ENCODE measurements at regions not wholly inside any gene's neighbourhood (a gene's known extent, or its start where the extent isn't known, plus 50 kb on each side); places are given as distances from the start of the nearest gene placed in this dataset.

GRCh38 chr1:195030793-195031192 lies 1577.4 kb downstream of the KCNT2 start:
- H3K9ac ChIP-seq (ENCODE audit: low read depth in 1 of 3, low read length in 3 of 3) = no peak overlapping the region
- no peak overlapping the region for H3K4me3 ChIP-seq (ENCODE audit: low read length in 3 of 3)
- H3K27me3 ChIP-seq (ENCODE audit: control insufficient read depth in 3 of 3, insufficient read depth in 3 of 3, low read length in 3 of 3) = no peaks in the 10 kb centered on the region
- no peaks in the 10 kb centered on the region for H3K9me3 ChIP-seq (ENCODE audit: control insufficient read depth in 3 of 3, low read length in 3 of 3)
- H3K36me3 ChIP-seq (ENCODE audit: control insufficient read depth in 3 of 3, insufficient read depth in 3 of 3, low read length in 3 of 3) = no peaks in the 10 kb centered on the region
- no peaks in the 10 kb centered on the region for H3K4me1 ChIP-seq (ENCODE audit: control insufficient read depth in 3 of 3, insufficient read depth in 3 of 3, low read length in 3 of 3)
- H3K27ac ChIP-seq (ENCODE audit: low read depth, low read length) = no peak overlapping the region

GRCh38 chr1:195026792-195027191 lies 1581.4 kb downstream of the KCNT2 start:
- Histone ChIP-seq H3K4me3 (ENCODE audit: low read length in 3 of 3) (no peak overlapping the region), H3K9me3 (ENCODE audit: control insufficient read depth in 3 of 3, low read length in 3 of 3) (no peaks in the 10 kb centered on the region), H3K9ac (ENCODE audit: low read depth in 1 of 3, low read length in 3 of 3) (no peak overlapping the region), H3K27ac (ENCODE audit: low read depth, low read length) (no peak overlapping the region), H3K36me3 (ENCODE audit: control insufficient read depth in 3 of 3, insufficient read depth in 3 of 3, low read length in 3 of 3) (no peaks in the 10 kb centered on the region), H3K4me1 (ENCODE audit: control insufficient read depth in 3 of 3, insufficient read depth in 3 of 3, low read length in 3 of 3) (no peaks in the 10 kb centered on the region), H3K27me3 (ENCODE audit: control insufficient read depth in 3 of 3, insufficient read depth in 3 of 3, low read length in 3 of 3) (no peaks in the 10 kb centered on the region)

- H3K9me3 ChIP-seq (ENCODE audit: control insufficient read depth in 3 of 3, low read length in 3 of 3) = no peaks in the 10 kb centered on the region
- H3K9ac ChIP-seq (ENCODE audit: low read depth in 1 of 3, low read length in 3 of 3) = no peak overlapping the region
- no peak overlapping the region for H3K27ac ChIP-seq (ENCODE audit: low read depth, low read length)
- no peaks in the 10 kb centered on the region for H3K27me3 ChIP-seq (ENCODE audit: control insufficient read depth in 3 of 3, insufficient read depth in 3 of 3, low read length in 3 of 3)
- H3K4me1 ChIP-seq (ENCODE audit: control insufficient read depth in 3 of 3, insufficient read depth in 3 of 3, low read length in 3 of 3) = no peaks in the 10 kb centered on the region
- no peaks in the 10 kb centered on the region for H3K36me3 ChIP-seq (ENCODE audit: control insufficient read depth in 3 of 3, insufficient read depth in 3 of 3, low read length in 3 of 3)
- H3K4me3 ChIP-seq (ENCODE audit: low read length in 3 of 3) = no peak overlapping the region
These were observed 1588.9 kb downstream of the KCNT2 start for GRCh38 chr1:195019385-195019784.

GRCh38 chr1:195012995-195013394 lies 1595.2 kb downstream of the KCNT2 start:
- H3K4me3 ChIP-seq (ENCODE audit: low read length in 3 of 3) = no peak overlapping the region

GRCh38 chr1:195005338-195005737 lies 1602.9 kb downstream of the KCNT2 start:
- Histone ChIP-seq H3K36me3 (ENCODE audit: control insufficient read depth in 3 of 3, insufficient read depth in 3 of 3, low read length in 3 of 3) (no peaks in the 10 kb centered on the region), H3K9me3 (ENCODE audit: control insufficient read depth in 3 of 3, low read length in 3 of 3) (no peaks in the 10 kb centered on the region), H3K4me1 (ENCODE audit: control insufficient read depth in 3 of 3, insufficient read depth in 3 of 3, low read length in 3 of 3) (no peaks in the 10 kb centered on the region), H3K9ac (ENCODE audit: low read depth in 1 of 3, low read length in 3 of 3) (no peak overlapping the region), H3K27ac (ENCODE audit: low read depth, low read length) (no peak overlapping the region), H3K4me3 (ENCODE audit: low read length in 3 of 3) (no peak overlapping the region), H3K27me3 (ENCODE audit: control insufficient read depth in 3 of 3, insufficient read depth in 3 of 3, low read length in 3 of 3) (no peaks in the 10 kb centered on the region)

More at GRCh38 chr1:195012995-195013394, 1595.2 kb downstream of the KCNT2 start:
- Histone ChIP-seq H3K4me1 (ENCODE audit: control insufficient read depth in 3 of 3, insufficient read depth in 3 of 3, low read length in 3 of 3) (no peaks in the 10 kb centered on the region), H3K36me3 (ENCODE audit: control insufficient read depth in 3 of 3, insufficient read depth in 3 of 3, low read length in 3 of 3) (no peaks in the 10 kb centered on the region), H3K9ac (ENCODE audit: low read depth in 1 of 3, low read length in 3 of 3) (no peak overlapping the region), H3K27ac (ENCODE audit: low read depth, low read length) (no peak overlapping the region), H3K27me3 (ENCODE audit: control insufficient read depth in 3 of 3, insufficient read depth in 3 of 3, low read length in 3 of 3) (no peaks in the 10 kb centered on the region), H3K9me3 (ENCODE audit: control insufficient read depth in 3 of 3, low read length in 3 of 3) (no peaks in the 10 kb centered on the region)

- Histone ChIP-seq H3K4me3 (ENCODE audit: low read length in 3 of 3) (no peak overlapping the region), H3K9ac (ENCODE audit: low read depth in 1 of 3, low read length in 3 of 3) (no peak overlapping the region), H3K4me1 (ENCODE audit: control insufficient read depth in 3 of 3, insufficient read depth in 3 of 3, low read length in 3 of 3) (no peaks in the 10 kb centered on the region), H3K36me3 (ENCODE audit: control insufficient read depth in 3 of 3, insufficient read depth in 3 of 3, low read length in 3 of 3) (no peaks in the 10 kb centered on the region), H3K27me3 (ENCODE audit: control insufficient read depth in 3 of 3, insufficient read depth in 3 of 3, low read length in 3 of 3) (no peaks in the 10 kb centered on the region), H3K9me3 (ENCODE audit: control insufficient read depth in 3 of 3, low read length in 3 of 3) (no peaks in the 10 kb centered on the region), H3K27ac (ENCODE audit: low read depth, low read length) (no peak overlapping the region)
These were observed 1617.8 kb downstream of the KCNT2 start for GRCh38 chr1:194990483-194990882.

- Histone ChIP-seq H3K4me1 (ENCODE audit: control insufficient read depth in 3 of 3, insufficient read depth in 3 of 3, low read length in 3 of 3) (no peaks in the 10 kb centered on the region), H3K9me3 (ENCODE audit: control insufficient read depth in 3 of 3, low read length in 3 of 3) (no peaks in the 10 kb centered on the region), H3K27ac (ENCODE audit: low read depth, low read length) (no peak overlapping the region), H3K4me3 (ENCODE audit: low read length in 3 of 3) (no peak overlapping the region), H3K27me3 (ENCODE audit: control insufficient read depth in 3 of 3, insufficient read depth in 3 of 3, low read length in 3 of 3) (no peaks in the 10 kb centered on the region), H3K9ac (ENCODE audit: low read depth in 1 of 3, low read length in 3 of 3) (no peak overlapping the region), H3K36me3 (ENCODE audit: control insufficient read depth in 3 of 3, insufficient read depth in 3 of 3, low read length in 3 of 3) (no peaks in the 10 kb centered on the region)
These were observed 1632.3 kb downstream of the KCNT2 start for GRCh38 chr1:194975913-194976312.

- Histone ChIP-seq H3K36me3 (ENCODE audit: control insufficient read depth in 3 of 3, insufficient read depth in 3 of 3, low read length in 3 of 3) (no peaks in the 10 kb centered on the region), H3K4me3 (ENCODE audit: low read length in 3 of 3) (no peak overlapping the region), H3K9ac (ENCODE audit: low read depth in 1 of 3, low read length in 3 of 3) (no peak overlapping the region), H3K4me1 (ENCODE audit: control insufficient read depth in 3 of 3, insufficient read depth in 3 of 3, low read length in 3 of 3) (no peaks in the 10 kb centered on the region), H3K27ac (ENCODE audit: low read depth, low read length) (no peak overlapping the region), H3K9me3 (ENCODE audit: control insufficient read depth in 3 of 3, low read length in 3 of 3) (no peaks in the 10 kb centered on the region), H3K27me3 (ENCODE audit: control insufficient read depth in 3 of 3, insufficient read depth in 3 of 3, low read length in 3 of 3) (no peaks in the 10 kb centered on the region)
These were observed 1639.3 kb downstream of the KCNT2 start for GRCh38 chr1:194968916-194969315.

- no peaks in the 10 kb centered on the region for H3K36me3 ChIP-seq (ENCODE audit: control insufficient read depth in 3 of 3, insufficient read depth in 3 of 3, low read length in 3 of 3)
- no peak overlapping the region for H3K9ac ChIP-seq (ENCODE audit: low read depth in 1 of 3, low read length in 3 of 3)
- H3K9me3 ChIP-seq (ENCODE audit: control insufficient read depth in 3 of 3, low read length in 3 of 3) = no peaks in the 10 kb centered on the region
- no peaks in the 10 kb centered on the region for H3K27me3 ChIP-seq (ENCODE audit: control insufficient read depth in 3 of 3, insufficient read depth in 3 of 3, low read length in 3 of 3)
- no peaks in the 10 kb centered on the region for H3K4me1 ChIP-seq (ENCODE audit: control insufficient read depth in 3 of 3, insufficient read depth in 3 of 3, low read length in 3 of 3)
- H3K4me3 ChIP-seq (ENCODE audit: low read length in 3 of 3) = no peak overlapping the region
- no peak overlapping the region for H3K27ac ChIP-seq (ENCODE audit: low read depth, low read length)
These were observed 1648.4 kb downstream of the KCNT2 start for GRCh38 chr1:194959795-194960194.

- Histone ChIP-seq H3K9ac (ENCODE audit: low read depth in 1 of 3, low read length in 3 of 3) (no peak overlapping the region), H3K27me3 (ENCODE audit: control insufficient read depth in 3 of 3, insufficient read depth in 3 of 3, low read length in 3 of 3) (no peaks in the 10 kb centered on the region), H3K36me3 (ENCODE audit: control insufficient read depth in 3 of 3, insufficient read depth in 3 of 3, low read length in 3 of 3) (no peaks in the 10 kb centered on the region), H3K9me3 (ENCODE audit: control insufficient read depth in 3 of 3, low read length in 3 of 3) (no peaks in the 10 kb centered on the region), H3K27ac (ENCODE audit: low read depth, low read length) (no peak overlapping the region), H3K4me1 (ENCODE audit: control insufficient read depth in 3 of 3, insufficient read depth in 3 of 3, low read length in 3 of 3) (no peaks in the 10 kb centered on the region), H3K4me3 (ENCODE audit: low read length in 3 of 3) (no peak overlapping the region)
These were observed 1656.1 kb downstream of the KCNT2 start for GRCh38 chr1:194952171-194952570.

GRCh38 chr1:194950584-194950983 lies 1657.7 kb downstream of the KCNT2 start:
- Histone ChIP-seq H3K36me3 (ENCODE audit: control insufficient read depth in 3 of 3, insufficient read depth in 3 of 3, low read length in 3 of 3) (no peaks in the 10 kb centered on the region), H3K4me1 (ENCODE audit: control insufficient read depth in 3 of 3, insufficient read depth in 3 of 3, low read length in 3 of 3) (no peaks in the 10 kb centered on the region), H3K27me3 (ENCODE audit: control insufficient read depth in 3 of 3, insufficient read depth in 3 of 3, low read length in 3 of 3) (no peaks in the 10 kb centered on the region), H3K27ac (ENCODE audit: low read depth, low read length) (no peak overlapping the region), H3K9me3 (ENCODE audit: control insufficient read depth in 3 of 3, low read length in 3 of 3) (no peaks in the 10 kb centered on the region), H3K4me3 (ENCODE audit: low read length in 3 of 3) (no peak overlapping the region), H3K9ac (ENCODE audit: low read depth in 1 of 3, low read length in 3 of 3) (no peak overlapping the region)
